H1 (cell line): ENCODE measurements at regions not wholly inside any gene's neighbourhood (a gene's known extent, or its start where the extent isn't known, plus 50 kb on each side); places are given as distances from the start of the nearest gene placed in this dataset.

Experiments
- CTCF ChIA-PET: fragments of 300-600 bp; sonication (Branson Sonifier 250); formaldehyde crosslinking; loops from one replicate; lab custom pipeline; 2021; ENCODE audit not compliant: partially characterized antibody; lab: Charles Lee
- POLR2A ChIA-PET: fragments of 300-600 bp; sonication (Branson Sonifier 250); formaldehyde crosslinking; loops from one replicate; lab custom pipeline; 2021; ENCODE audit warnings: inconsistent platforms; ENCODE audit not compliant: partially characterized antibody; lab: Charles Lee
- DNase-seq, 2 experiments: peaks; one replicate each; pipeline versions ENCODE4 v3.0.0 to v3.0.0-alpha.2; 2010 to 2022; ENCODE audit warnings: low spot score in 2 of 2, low read depth in 1 of 2, mixed read lengths in 1 of 2
- FAIRE-seq: peaks from 2 replicates; lab custom pipeline; 2011; peaks lifted over from hg19 to GRCh38; lab: Jason Lieb, UNC
- H2AFZ ChIP-seq: 2 replicates; pipeline ENCODE4 v1.8.1; 2012; ENCODE audit warnings: low read length, inconsistent platforms
- H2AK5ac ChIP-seq: 2 replicates; pipeline ENCODE4 v1.6.1; 2013; ENCODE audit warnings: low read depth, low read length
- H2BK120ac ChIP-seq: replicated peaks from 2 replicates; pipeline ENCODE3; 2013; ENCODE audit warnings: low read depth, low read length, inconsistent platforms
- H2BK12ac ChIP-seq: 2 replicates; pipeline ENCODE4 v1.6.1; 2013; ENCODE audit warnings: low read depth, low read length
- H2BK15ac ChIP-seq: 2 replicates; pipeline ENCODE4 v1.6.1; 2013; ENCODE audit warnings: low read length
- H2BK20ac ChIP-seq: 2 replicates; pipeline ENCODE4 v1.6.1; 2013; ENCODE audit warnings: low read length
- H2BK5ac ChIP-seq: 2 replicates; pipeline ENCODE4 v1.6.1; 2013; ENCODE audit warnings: low read depth, low read length
- H3K14ac ChIP-seq: 2 replicates; pipeline ENCODE4 v1.6.1; 2013; ENCODE audit warnings: inconsistent platforms; ENCODE audit not compliant: insufficient read length
- H3K18ac ChIP-seq: 2 replicates; pipeline ENCODE4 v1.6.1; 2013; ENCODE audit warnings: low read length; ENCODE audit errors: extremely low read depth
- H3K23ac ChIP-seq: 2 replicates; pipeline ENCODE4 v1.6.1; 2013; ENCODE audit warnings: inconsistent platforms; ENCODE audit not compliant: insufficient read length
- H3K23me2 ChIP-seq: 2 replicates; pipeline ENCODE4 v1.6.1; 2013; ENCODE audit warnings: low read depth, low read length
- H3K27ac ChIP-seq: 2 replicates; pipeline ENCODE4 v1.6.1; 2011; ENCODE audit warnings: low read depth, low read length, inconsistent platforms
- H3K27me3 ChIP-seq, 4 experiments: replicated peaks in 1 of 4; 1 replicate in 1 of 4; 2 replicates in 3 of 4; pipeline versions ENCODE4 v1.6.1 to v1.8.1; 2011 to 2013; ENCODE audit warnings: low read length in 3 of 4, mild to moderate bottlenecking in 3 of 4, inconsistent platforms in 2 of 4, mixed read lengths in 2 of 4, moderate library complexity in 1 of 4; ENCODE audit not compliant: control insufficient read depth in 3 of 4, insufficient read depth in 3 of 4; ENCODE audit errors: extremely low read depth in 1 of 4
- H3K36me3 ChIP-seq, 4 experiments: 2 replicates each; pipeline versions ENCODE4 v1.6.1 to v1.8.1; 2011 to 2013; ENCODE audit warnings: mild to moderate bottlenecking in 4 of 4, low read length in 3 of 4, moderate library complexity in 2 of 4, control low read depth in 1 of 4, inconsistent platforms in 1 of 4; ENCODE audit not compliant: insufficient read depth in 4 of 4, control insufficient read depth in 2 of 4
- H3K4ac ChIP-seq: replicated peaks from 2 replicates; pipeline ENCODE3; 2013; ENCODE audit warnings: low read length, low read depth, mixed read lengths, inconsistent platforms; ENCODE audit not compliant: insufficient read length
- H3K4me1 ChIP-seq, 4 experiments: replicated peaks in 1 of 4; 1 replicate in 1 of 4; 2 replicates in 3 of 4; pipeline versions ENCODE4 v1.6.1 to v1.8.1; 2011 to 2013; ENCODE audit warnings: low read length in 3 of 4, inconsistent platforms in 2 of 4, mixed read lengths in 1 of 4; ENCODE audit not compliant: insufficient read depth in 4 of 4, control insufficient read depth in 3 of 4
- H3K4me2 ChIP-seq, 2 experiments: 2 replicates each; pipeline versions ENCODE4 v1.6.1 to v1.8.1; 2011 to 2013; ENCODE audit warnings: low read depth in 2 of 2, low read length in 2 of 2, control low read depth in 1 of 2, inconsistent platforms in 1 of 2, mild to moderate bottlenecking in 1 of 2; ENCODE audit not compliant: insufficient read depth in 1 of 2
- H3K4me3 ChIP-seq, 4 experiments: fragments of 200-600, 300-600 bp in 1 of 4; sonication (generic), shearing (Covaris generic), sonication (Bioruptor Twin) in 1 of 4; 2 replicates each; pipeline versions ENCODE4 v1.5.1 to v1.8.1; 2011 to 2016; ENCODE audit warnings: low read length in 4 of 4, low read depth in 3 of 4, control low read depth in 2 of 4, inconsistent platforms in 2 of 4, mild to moderate bottlenecking in 2 of 4, mixed read lengths in 1 of 4, moderate library complexity in 1 of 4; ENCODE audit not compliant: insufficient read depth in 2 of 4; ENCODE audit errors: extremely low read depth in 1 of 4
- H3K56ac ChIP-seq: replicated peaks from 2 replicates; pipeline ENCODE3; 2013; ENCODE audit warnings: low read depth, mild to moderate bottlenecking, mixed read lengths, low read length, inconsistent platforms; ENCODE audit not compliant: insufficient read length
- H3K79me1 ChIP-seq: 2 replicates; pipeline ENCODE4 v1.6.1; 2013; ENCODE audit warnings: low read depth, low read length, control low read depth
- H3K79me2 ChIP-seq, 2 experiments: 2 replicates each; pipeline versions ENCODE4 v1.6.1 to v1.8.1; 2012 to 2013; ENCODE audit warnings: low read length in 2 of 2, mild to moderate bottlenecking in 2 of 2, inconsistent platforms in 1 of 2; ENCODE audit not compliant: insufficient read depth in 2 of 2, control insufficient read depth in 1 of 2
- H3K9ac ChIP-seq, 4 experiments: replicated peaks in 1 of 4; 1 replicate in 1 of 4; 2 replicates in 3 of 4; pipeline versions ENCODE4 v1.6.1 to v1.8.1; 2011 to 2013; ENCODE audit warnings: low read depth in 3 of 4, low read length in 3 of 4, control low read depth in 2 of 4, mild to moderate bottlenecking in 2 of 4, moderate library complexity in 2 of 4, inconsistent platforms in 1 of 4; ENCODE audit errors: extremely low read depth in 1 of 4
- H3K9me3 ChIP-seq, 2 experiments: 2 replicates each; pipeline versions ENCODE4 v1.6.1 to v1.8.1; 2012 to 2013; ENCODE audit warnings: mild to moderate bottlenecking in 2 of 2, moderate library complexity in 2 of 2, control low read depth in 1 of 2, inconsistent platforms in 1 of 2, low read depth in 1 of 2, low read length in 1 of 2, mixed read lengths in 1 of 2; ENCODE audit not compliant: insufficient read depth in 2 of 2
- H4K20me1 ChIP-seq, 2 experiments: replicated peaks in 1 of 2; 2 replicates each; pipeline versions ENCODE3 to v1.8.1; 2011 to 2013; ENCODE audit warnings: inconsistent platforms in 2 of 2, low read length in 2 of 2, mild to moderate bottlenecking in 1 of 2; ENCODE audit not compliant: insufficient read depth in 2 of 2, control insufficient read depth in 1 of 2
- H4K5ac ChIP-seq: 2 replicates; pipeline ENCODE4 v1.6.1; 2013; ENCODE audit warnings: low read length, low read depth, mixed read lengths, inconsistent platforms; ENCODE audit not compliant: insufficient read length
- H4K8ac ChIP-seq: 2 replicates; pipeline ENCODE4 v1.8.0; 2013; ENCODE audit warnings: mild to moderate bottlenecking, moderate library complexity, low read length, inconsistent platforms; ENCODE audit not compliant: insufficient read depth; ENCODE audit errors: extremely low read depth
- H4K91ac ChIP-seq: replicated peaks from 2 replicates; pipeline ENCODE3; 2013; ENCODE audit warnings: low read length, mixed read lengths, inconsistent platforms; ENCODE audit not compliant: insufficient read length
- BACH1 ChIP-seq: IDR thresholded peaks from 2 replicates; pipeline ENCODE4 v1.6.1; 2012; ENCODE audit warnings: low read length, improper control_type of control experiment
- CBX8 ChIP-seq: fragments of 300-800, 300-1000 bp; sonication (generic); IDR thresholded peaks from 2 replicates; pipeline ENCODE4 v1.7.1; 2016; ENCODE audit warnings: low read depth, low read length, borderline replicate concordance
- CEBPB ChIP-seq: IDR thresholded peaks from 2 replicates; pipeline ENCODE4 v1.6.1; 2012; ENCODE audit warnings: low read depth, low read length
- CREB1 ChIP-seq: IDR thresholded peaks from 2 replicates; pipeline ENCODE4 v1.6.1; 2012; ENCODE audit warnings: inconsistent platforms
- CTCF ChIP-seq, 3 experiments: IDR thresholded peaks; 1 replicate in 2 of 3; 2 replicates in 1 of 3; pipeline versions ENCODE4 v1.5.1 to v1.6.1; 2011; ENCODE audit warnings: low read length in 3 of 3, mild to moderate bottlenecking in 3 of 3, inconsistent platforms in 2 of 3, low read depth in 1 of 3, moderate library complexity in 1 of 3; ENCODE audit not compliant: insufficient read depth in 1 of 3; ENCODE audit errors: control extremely low read depth in 1 of 3
- FOSL1 ChIP-seq: IDR thresholded peaks from 2 replicates; pipeline ENCODE4 v1.6.1; 2011; ENCODE audit warnings: mild to moderate bottlenecking, low read depth, low read length, moderate library complexity; ENCODE audit not compliant: insufficient read depth
- GABPA ChIP-seq: IDR thresholded peaks from 2 replicates; pipeline ENCODE4 v1.6.1; 2011; ENCODE audit warnings: mild to moderate bottlenecking, low read length, moderate library complexity, borderline replicate concordance; ENCODE audit not compliant: insufficient read depth
- GTF2F1 ChIP-seq: IDR thresholded peaks from 2 replicates; pipeline ENCODE4 v1.6.1; 2012; ENCODE audit warnings: low read depth, low read length, improper control_type of control experiment, borderline replicate concordance
- NRF1 ChIP-seq: IDR thresholded peaks from 2 replicates; pipeline ENCODE4 v1.6.1; 2011; ENCODE audit warnings: mild to moderate bottlenecking, low read depth, low read length, improper control_type of control experiment
- RAD21 ChIP-seq, 2 experiments: IDR thresholded peaks in 1 of 2; conservative IDR thresholded peaks in 1 of 2; 2 replicates each; pipeline ENCODE4 v1.6.1; 2011; ENCODE audit warnings: low read depth in 2 of 2, low read length in 2 of 2, improper control_type of control experiment in 1 of 2, inconsistent platforms in 1 of 2, mild to moderate bottlenecking in 1 of 2, moderate library complexity in 1 of 2
- SIX5 ChIP-seq: IDR thresholded peaks from 2 replicates; pipeline ENCODE4 v1.6.1; 2011; ENCODE audit warnings: mild to moderate bottlenecking, low read depth, low read length
- SP2 ChIP-seq: IDR thresholded peaks from 2 replicates; pipeline ENCODE4 v1.6.1; 2012; ENCODE audit warnings: mild to moderate bottlenecking, low read length, inconsistent platforms
- WGBS, 2 experiments: shearing (Covaris generic) in 1 of 2; methylation state at CpG; one replicate each; pipeline versions ENCODE4 v1.1.6 to v1.1.7; 2013 to 2015; ENCODE audit warnings: low lambda C conversion rate in 2 of 2, mixed read lengths in 2 of 2, inconsistent platforms in 1 of 2, low coverage in 1 of 2, missing lambda C conversion rate in 1 of 2; ENCODE audit not compliant: insufficient replicate concordance in 2 of 2, insufficient coverage in 1 of 2, insufficient read length in 1 of 2; ENCODE audit errors: extremely low coverage in 1 of 2, missing lambda C conversion rate in 1 of 2; 5-methylcytosine and 5-hydroxymethylcytosine counted together

- H2BK120ac ChIP-seq: no peak overlapping the region
- H3K14ac ChIP-seq: no peak overlapping the region
- H3K9ac ChIP-seq: no peak overlapping the region
- no peak overlapping the region for H4K91ac ChIP-seq
- no peaks in the 10 kb centered on the region for H3K79me2 ChIP-seq
- no peaks in the 10 kb centered on the region for H4K20me1 ChIP-seq
- DNase-seq: no peak
- POLR2A ChIA-PET: no interaction called here
- H3K4me3 ChIP-seq: no peak overlapping the region
- H4K8ac ChIP-seq: no peak overlapping the region
- H3K18ac ChIP-seq: no peak overlapping the region
- H3K79me1 ChIP-seq: no peaks in the 10 kb centered on the region
- no peak overlapping the region for H4K5ac ChIP-seq
- H3K36me3 ChIP-seq: no peaks in the 10 kb centered on the region
- H3K23me2 ChIP-seq: no peaks in the 10 kb centered on the region
- no peak overlapping the region for H3K56ac ChIP-seq
- no peak overlapping the region for H2BK12ac ChIP-seq
- H3K4ac ChIP-seq: no peak overlapping the region
- H3K27me3 ChIP-seq: no peaks in the 10 kb centered on the region
- FAIRE-seq: no peak
- no peak overlapping the region for H2BK20ac ChIP-seq
- H2BK15ac ChIP-seq: no peak overlapping the region
- H2AK5ac ChIP-seq: no peak overlapping the region
- H3K9me3 ChIP-seq: no peaks in the 10 kb centered on the region
- 100% methylated on average over 1 of the region's 1 CpG; no CpG with 5 or more reads in 1 of the 2 experiments for WGBS, 2 experiments
- H2BK5ac ChIP-seq: no peak overlapping the region
- TF ChIP-seq SIX5 (no peak), CREB1 (no peak), CEBPB (no peak), CBX8 (no peak), RAD21 (IDR thresholded peaks at IDR 0.05 in 1 of 2, conservative IDR thresholded peaks at IDR 0.05 in 1 of 2; ENCODE audit: low read depth in 2 of 2, low read length in 2 of 2) (no peak), NRF1 (no peak), BACH1 (no peak), GTF2F1 (no peak), FOSL1 (no peak), SP2 (no peak), GABPA (no peak), CTCF (IDR thresholded peaks at IDR 0.05; ENCODE audit: control extremely low read depth in 1 of 3, insufficient read depth in 1 of 3, low read depth in 1 of 3, low read length in 3 of 3) (no peak)
- TF ChIP-seq, all 59 proteins: peak for 0
- Histone ChIP-seq H3K27ac (no peak overlapping the region), H3K4me2 (no peak overlapping the region), H3K4me1 (peaks cover 1 to 14% (median 5%) of the 10 kb centered on the region in 4 experiments; a peak in 4 of 7 replicates), H3K23ac (no peak overlapping the region), H2AFZ (no peak overlapping the region)
- CTCF ChIA-PET: interaction anchor here (0.6 to 1.1 kb wide), 3 partner anchors 23 to 133 kb away, joined by 3 to 4 read pairs (median 3); no protein-coding TSS in a partner anchor
Observed at GRCh38 chr9:17928228-17928627, 349.4 kb downstream of the SH3GL2 start.
